NT2/D1 (cell line): ENCODE measurements at regions not wholly inside any gene's neighbourhood (a gene's known extent, or its start where the extent isn't known, plus 50 kb on each side); places are given as distances from the start of the nearest gene placed in this dataset.

Source experiments
- DNase-seq: peaks from one replicate; pipeline ENCODE4 v3.0.0-alpha.2; 2011; ENCODE audit warnings: low read depth, low spot score
- H3K27me3 ChIP-seq: 2 replicates; pipeline ENCODE4 v1.6.0; 2011; ENCODE audit warnings: mild to moderate bottlenecking; ENCODE audit not compliant: insufficient read length, insufficient read depth
- H3K36me3 ChIP-seq: 2 replicates; pipeline ENCODE4 v1.6.1; 2011; ENCODE audit warnings: mild to moderate bottlenecking, low read length, mixed read lengths; ENCODE audit not compliant: insufficient read depth, insufficient read length
- H3K4me1 ChIP-seq: 2 replicates; pipeline ENCODE4 v1.5.1; 2011; ENCODE audit not compliant: insufficient read depth, insufficient read length
- H3K4me3 ChIP-seq: 2 replicates; pipeline ENCODE4 v1.5.1; 2011; ENCODE audit warnings: low read depth; ENCODE audit not compliant: insufficient read length
- H3K9ac ChIP-seq: 2 replicates; pipeline ENCODE4 v1.6.0; 2011; ENCODE audit warnings: low read depth; ENCODE audit not compliant: insufficient read length
- H3K9me3 ChIP-seq: 2 replicates; pipeline ENCODE4 v1.5.1; 2011; ENCODE audit warnings: mild to moderate bottlenecking, low read length; ENCODE audit not compliant: insufficient read depth
- SUZ12 ChIP-seq: IDR thresholded peaks from 2 replicates; pipeline ENCODE4 v1.6.1; 2011; ENCODE audit not compliant: insufficient read length, insufficient read depth; ENCODE audit errors: extremely low read depth
- YY1 ChIP-seq: IDR thresholded peaks from 2 replicates; pipeline ENCODE4 v1.6.1; 2011; ENCODE audit not compliant: insufficient read length, insufficient read depth
- ZNF274 ChIP-seq: IDR thresholded peaks from 2 replicates; pipeline ENCODE4 v1.6.1; 2011; ENCODE audit warnings: mild to moderate bottlenecking, low read depth, low read length

DNA sequence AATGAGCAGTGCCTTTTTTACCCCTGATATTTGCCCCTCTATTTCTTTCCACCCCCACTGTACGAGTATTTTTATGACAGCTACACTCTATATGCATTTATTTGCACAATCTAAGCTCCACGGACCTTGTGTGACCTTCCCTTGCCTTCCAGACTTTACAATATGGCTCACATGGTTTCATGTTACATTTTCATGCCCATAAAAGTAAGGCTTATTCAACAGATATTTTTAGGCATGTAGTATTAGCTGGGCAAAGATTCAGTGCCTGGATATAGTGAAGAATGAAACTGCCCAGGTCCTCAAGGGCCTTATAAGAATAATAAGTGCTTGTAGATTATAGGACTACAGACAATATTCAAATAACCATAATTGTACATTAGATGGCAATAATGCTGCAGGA, 481.9 kb upstream of the CNTN4 start:
- no peak for TF ChIP-seq ZNF274
- no peak for TF ChIP-seq YY1
- no peak for TF ChIP-seq SUZ12
- H3K27me3 ChIP-seq: no peaks in the 10 kb centered on the region
- no peaks in the 10 kb centered on the region for H3K36me3 ChIP-seq
- H3K4me1 ChIP-seq: no peaks in the 10 kb centered on the region
- no peaks in the 10 kb centered on the region for H3K9me3 ChIP-seq
- H3K4me3 ChIP-seq: no peak overlapping the region
- DNase-seq: no peak
- H3K9ac ChIP-seq: no peak overlapping the region

DNA sequence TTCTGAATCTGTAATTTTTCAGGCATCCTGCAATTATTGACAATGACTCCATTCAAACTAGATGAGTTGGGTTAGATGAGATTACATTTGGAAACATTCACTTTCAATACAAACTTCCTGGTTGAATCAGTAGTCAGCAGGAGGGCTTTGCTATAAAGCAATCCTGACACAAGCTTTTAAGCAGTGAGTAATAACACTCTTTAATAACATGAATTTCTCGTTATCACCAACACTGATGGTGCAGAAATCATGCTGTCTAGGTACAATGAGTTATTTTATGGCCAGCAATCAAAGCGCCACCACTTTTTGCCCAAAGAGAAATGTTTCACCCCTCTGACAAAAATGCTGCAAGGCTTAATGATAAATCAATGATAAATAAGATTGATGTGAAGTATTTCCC, 474.8 kb upstream of the CNTN4 start:
- Histone ChIP-seq H3K4me1 (no peaks in the 10 kb centered on the region), H3K36me3 (no peaks in the 10 kb centered on the region), H3K9me3 (no peaks in the 10 kb centered on the region), H3K27me3 (no peaks in the 10 kb centered on the region), H3K9ac (no peak overlapping the region), H3K4me3 (no peak overlapping the region)
- no peak for DNase-seq
- TF ChIP-seq YY1: no peak
- no peak for TF ChIP-seq ZNF274
- TF ChIP-seq SUZ12: no peak

DNA sequence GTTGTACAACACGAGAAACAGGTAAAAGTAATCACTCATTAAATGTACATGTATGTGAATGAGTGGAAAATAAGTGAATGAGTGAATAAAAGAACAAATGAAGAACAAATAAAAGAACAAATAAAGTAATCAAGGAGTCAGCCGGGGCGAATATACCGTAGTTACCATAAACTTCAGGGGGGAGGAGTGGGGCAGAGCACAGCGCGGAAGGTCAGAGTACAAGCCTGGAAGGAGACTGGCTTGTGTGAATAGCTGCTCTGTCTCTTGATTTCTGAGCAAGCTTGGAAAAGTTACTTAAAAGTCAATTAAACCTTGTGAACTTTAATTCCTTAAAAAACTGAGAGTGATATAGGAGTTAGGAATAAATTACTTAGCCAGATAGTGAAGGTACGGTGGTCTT, 466.5 kb upstream of the CNTN4 start:
- H3K4me3 ChIP-seq: no peak overlapping the region
- H3K9ac ChIP-seq: no peak overlapping the region
- H3K36me3 ChIP-seq: no peaks in the 10 kb centered on the region
- TF ChIP-seq SUZ12 (no peak), YY1 (no peak), ZNF274 (no peak)
- DNase-seq: no peak
- no peaks in the 10 kb centered on the region for H3K9me3 ChIP-seq
- H3K4me1 ChIP-seq: no peaks in the 10 kb centered on the region
- no peaks in the 10 kb centered on the region for H3K27me3 ChIP-seq

DNA sequence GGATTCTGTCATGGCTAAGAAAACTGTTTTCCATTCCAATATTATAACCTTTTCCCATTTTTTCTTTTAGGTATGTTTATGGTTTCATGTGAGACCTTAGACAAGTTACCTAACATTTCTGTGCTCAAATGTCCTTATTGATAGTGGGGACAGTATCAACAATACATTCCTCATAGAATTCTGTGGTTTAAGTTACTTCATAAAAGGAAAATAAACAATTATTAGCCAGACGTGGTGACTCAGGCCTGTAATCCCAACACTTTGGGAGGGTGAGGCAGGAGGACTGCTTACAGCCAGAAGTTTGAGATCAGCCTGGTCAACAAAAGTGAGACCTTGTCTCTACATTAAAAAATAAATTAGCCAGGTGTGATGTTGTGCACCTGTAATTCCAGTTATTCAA, 436.8 kb upstream of the CNTN4 start:
- no peaks in the 10 kb centered on the region for H3K9me3 ChIP-seq
- H3K4me3 ChIP-seq: no peak overlapping the region
- H3K9ac ChIP-seq: no peak overlapping the region
- no peaks in the 10 kb centered on the region for H3K27me3 ChIP-seq
- H3K36me3 ChIP-seq: no peaks in the 10 kb centered on the region
- H3K4me1 ChIP-seq: no peaks in the 10 kb centered on the region
- no peak for DNase-seq
- TF ChIP-seq YY1 (no peak), SUZ12 (no peak), ZNF274 (no peak)

DNA sequence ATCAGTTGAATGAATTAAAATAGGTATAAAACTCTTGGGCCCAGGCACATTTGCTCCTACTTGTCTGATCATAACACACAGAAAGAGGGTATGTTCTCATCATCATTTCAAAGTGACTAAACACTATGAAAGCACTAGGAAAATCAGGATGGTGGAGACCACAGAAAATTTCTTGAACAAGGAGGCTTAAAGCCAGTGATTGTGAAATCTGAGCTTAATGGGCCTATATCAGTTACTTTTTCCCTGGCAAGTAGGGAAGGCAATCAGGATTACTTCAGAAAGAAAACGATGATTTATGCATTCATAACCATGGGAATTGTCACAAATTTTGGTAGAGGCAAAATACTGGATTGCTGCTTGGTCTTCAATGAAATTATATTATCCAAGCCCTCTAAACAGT, 434.4 kb upstream of the CNTN4 start:
- Histone ChIP-seq H3K9ac (no peak overlapping the region), H3K27me3 (no peaks in the 10 kb centered on the region), H3K4me3 (no peak overlapping the region), H3K36me3 (no peaks in the 10 kb centered on the region), H3K9me3 (no peaks in the 10 kb centered on the region), H3K4me1 (no peaks in the 10 kb centered on the region)
- no peak for DNase-seq
- TF ChIP-seq ZNF274 (no peak), SUZ12 (no peak), YY1 (no peak)

DNA sequence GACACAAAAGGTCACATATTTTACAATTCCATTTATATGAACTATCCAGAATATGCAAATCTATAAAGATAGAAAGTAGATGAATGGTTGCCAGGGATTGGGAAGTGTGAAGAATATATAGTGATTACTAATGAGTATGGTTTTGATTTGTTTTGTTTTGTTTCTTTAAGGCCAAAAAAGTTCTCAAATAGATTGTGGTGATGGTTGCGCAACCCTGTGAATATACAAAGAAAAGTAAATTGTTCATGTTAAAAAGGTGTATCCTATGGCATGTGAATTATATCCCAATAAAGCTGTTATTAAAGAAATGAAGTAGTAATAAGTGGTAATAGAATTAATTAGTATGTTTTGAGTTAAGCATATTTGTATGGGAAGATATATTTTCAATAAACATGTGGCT, 431.8 kb upstream of the CNTN4 start:
- H3K9me3 ChIP-seq: no peaks in the 10 kb centered on the region
- no peaks in the 10 kb centered on the region for H3K4me1 ChIP-seq
- no peak for DNase-seq

DNA sequence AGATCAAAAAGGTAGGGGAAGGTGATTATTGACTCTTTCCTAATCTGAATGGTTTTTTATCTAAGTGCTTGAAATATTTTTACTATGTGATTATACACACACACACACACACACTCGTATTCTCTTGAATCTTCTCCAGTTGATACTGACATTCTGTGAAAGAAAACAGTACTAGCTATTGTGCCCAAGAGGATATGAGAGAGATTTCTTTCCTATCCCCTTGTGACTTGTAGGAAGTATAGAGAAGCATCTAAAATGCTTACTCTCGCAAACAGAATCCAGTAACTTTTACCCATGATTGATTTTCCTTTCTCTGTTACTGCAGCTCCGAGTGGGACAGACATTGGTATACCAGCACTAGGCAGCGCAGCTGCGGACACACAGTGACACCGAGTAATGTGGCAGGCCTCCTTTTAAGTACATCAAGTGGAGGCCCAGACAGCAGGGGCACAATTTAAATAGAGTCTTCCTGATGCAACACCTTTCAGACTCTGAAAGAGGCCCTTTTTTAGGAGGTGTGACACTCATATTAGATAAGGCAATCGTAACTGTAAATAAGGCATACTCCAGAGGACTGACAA, 421.0 kb upstream of the CNTN4 start:
- Histone ChIP-seq H3K4me3 (no peak overlapping the region), H3K36me3 (no peaks in the 10 kb centered on the region), H3K27me3 (no peaks in the 10 kb centered on the region), H3K9ac (no peak overlapping the region), H3K4me1 (no peaks in the 10 kb centered on the region), H3K9me3 (no peaks in the 10 kb centered on the region; the same call in 1 of the 2 replicates)
- no peak for DNase-seq
- TF ChIP-seq YY1 (no peak), ZNF274 (no peak), SUZ12 (no peak)

More for the DNA sequence above, 431.8 kb upstream of the CNTN4 start:
- Histone ChIP-seq H3K36me3 (no peaks in the 10 kb centered on the region), H3K9ac (no peak overlapping the region), H3K4me3 (no peak overlapping the region), H3K27me3 (no peaks in the 10 kb centered on the region)
- no peak for TF ChIP-seq ZNF274
- TF ChIP-seq YY1: no peak
- TF ChIP-seq SUZ12: no peak

DNA sequence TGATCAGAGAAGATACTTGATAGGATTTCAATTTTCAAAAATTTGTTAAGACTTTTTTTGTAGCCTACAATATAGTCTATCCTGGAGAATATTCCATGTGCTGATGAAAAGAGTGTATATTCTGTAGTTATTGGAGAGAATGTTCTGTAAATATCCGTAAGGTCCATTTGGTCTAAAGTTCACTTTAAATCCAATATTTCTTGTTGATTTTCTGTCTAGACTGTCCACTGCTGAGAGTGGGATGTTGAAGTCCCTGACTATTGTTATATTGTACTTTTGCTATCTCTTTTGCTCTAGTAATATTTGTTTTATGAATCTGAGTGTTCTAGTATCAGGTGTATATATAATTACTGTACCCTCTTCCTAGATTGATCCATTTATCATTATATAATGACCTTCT, 406.2 kb upstream of the CNTN4 start:
- Histone ChIP-seq H3K4me3 (no peak overlapping the region), H3K9me3 (no peaks in the 10 kb centered on the region), H3K27me3 (no peaks in the 10 kb centered on the region), H3K36me3 (no peaks in the 10 kb centered on the region), H3K4me1 (no peaks in the 10 kb centered on the region), H3K9ac (no peak overlapping the region)
- TF ChIP-seq SUZ12 (no peak), ZNF274 (no peak), YY1 (no peak)
- no peak for DNase-seq
